ENCODE measurements at regions not wholly inside any gene's neighbourhood (a gene's known extent, or its start where the extent isn't known, plus 50 kb on each side); places are given as distances from the start of the nearest gene placed in this dataset.

GRCh38 chrX:4570151-4570550 lies 856.7 kb upstream of the PRKX start (continued):
- no peak for TF ChIP-seq BCL3 (IDR thresholded peaks at IDR 0.05)

GRCh38 chrX:4560192-4560591 lies 846.7 kb upstream of the PRKX start:
- H3K4me2 ChIP-seq: no peak overlapping the region
- no peaks in the 10 kb centered on the region for H3K4me1 ChIP-seq
- ChIA-PET CTCF (no interaction called here), POLR2A (no interaction called here)
- H3K9me3 ChIP-seq: no peaks in the 10 kb centered on the region
- 25% methylated on average over 4 of the region's 4 CpGs for WGBS (ENCODE audit: missing lambda C conversion rate)
- H3K27ac ChIP-seq: no peak overlapping the region
- TF ChIP-seq RARB (CRISPR knock-in tag; IDR thresholded peaks at IDR 0.05) (no peak), RFX5 (IDR thresholded peaks at IDR 0.05) (no peak), PBX3 (IDR thresholded peaks at IDR 0.05) (no peak), USF2 (IDR thresholded peaks at IDR 0.05) (no peak), GATA3 (IDR thresholded peaks at IDR 0.05; ENCODE audit: borderline replicate concordance) (no peak), ESRRA (IDR thresholded peaks at IDR 0.05; ENCODE audit: borderline replicate concordance, low read length) (no peak), ZC3H11A (IDR thresholded peaks at IDR 0.05) (no peak), CTCF (IDR thresholded peaks at IDR 0.05) (no peak), CBX8 (IDR thresholded peaks at IDR 0.05) (no peak), JUNB (IDR thresholded peaks at IDR 0.05) (no peak), HMGXB4 (CRISPR knock-in tag; IDR thresholded peaks at IDR 0.05; ENCODE audit: borderline replicate concordance) (no peak), RAD21 (conservative IDR thresholded peaks at IDR 0.05 in 1 of 2, IDR thresholded peaks at IDR 0.05 in 1 of 2) (no peak), HES2 (IDR thresholded peaks at IDR 0.05) (no peak), HOXB13 (CRISPR knock-in tag; IDR thresholded peaks at IDR 0.05; ENCODE audit: low read depth) (no peak), FOXS1 (CRISPR knock-in tag; IDR thresholded peaks at IDR 0.05) (no peak), MAX (IDR thresholded peaks at IDR 0.05) (no peak)
- ATAC-seq (no peak), FAIRE-seq (no peak), DNase-seq (ENCODE audit: low read depth in 1 of 2, low spot score in 1 of 2) (no peak)
- H3K4me3 ChIP-seq: no peak overlapping the region

GRCh38 chrX:4550018-4550417 lies 836.6 kb upstream of the PRKX start:
- no peak overlapping the region for H3K27ac ChIP-seq
- no peaks in the 10 kb centered on the region for H3K9me3 ChIP-seq
- no peak for FAIRE-seq
- DNase-seq (ENCODE audit: low read depth in 1 of 2, low spot score in 1 of 2): peak in 1 of 2 experiments; percentile 6
- WGBS (ENCODE audit: missing lambda C conversion rate): 25% methylated on average over 3 of the region's 3 CpGs
- no peaks in the 10 kb centered on the region for H3K4me1 ChIP-seq
- no peak overlapping the region for H3K4me3 ChIP-seq
- ChIA-PET CTCF (interaction anchor here (1.8 kb wide), 1 partner anchor 563 kb away, joined by 4 read pairs; no protein-coding TSS in a partner anchor), POLR2A (no interaction called here)
- ATAC-seq: no peak; a peak in 1 of 6 replicates
- no peak overlapping the region for H3K4me2 ChIP-seq
- TF ChIP-seq GATA3 (IDR thresholded peaks at IDR 0.05; ENCODE audit: borderline replicate concordance) (no peak), NFE2L2 (conservative IDR thresholded peaks at IDR 0.05; ENCODE audit: low read length) (no peak), KDM1A (IDR thresholded peaks at IDR 0.05; ENCODE audit: low read depth) (no peak), JUNB (IDR thresholded peaks at IDR 0.05) (no peak), HEYL (CRISPR knock-in tag; IDR thresholded peaks at IDR 0.05) (no peak), ATOH8 (CRISPR knock-in tag; IDR thresholded peaks at IDR 0.05; ENCODE audit: low read depth) (no peak), POLR2AphosphoS2 (conservative IDR thresholded peaks at IDR 0.05; ENCODE audit: low read length) (no peak), CHD4 (IDR thresholded peaks at IDR 0.05; ENCODE audit: borderline replicate concordance) (no peak), RFX5 (IDR thresholded peaks at IDR 0.05) (no peak), ESRRA (IDR thresholded peaks at IDR 0.05; ENCODE audit: borderline replicate concordance, low read length) (no peak), FOSL2 (IDR thresholded peaks at IDR 0.05) (no peak), FOSL2 (CRISPR knock-in tag; IDR thresholded peaks at IDR 0.05) (no peak), CBX2 (IDR thresholded peaks at IDR 0.05; ENCODE audit: borderline replicate concordance, low read depth) (no peak), CHD2 (IDR thresholded peaks at IDR 0.05; ENCODE audit: low read length, partially characterized antibody) (no peak), SMC3 (IDR thresholded peaks at IDR 0.05) (no peak), EHMT2 (IDR thresholded peaks at IDR 0.05; ENCODE audit: low read depth) (no peak), RAD21 (conservative IDR thresholded peaks at IDR 0.05 in 1 of 2, IDR thresholded peaks at IDR 0.05 in 1 of 2) (no peak), SREBF2 (IDR thresholded peaks at IDR 0.05) (no peak)

Data from A549 (cell line).